G401.6 (cell line): ENCODE measurements at regions not wholly inside any gene's neighbourhood (a gene's known extent, or its start where the extent isn't known, plus 50 kb on each side); places are given as distances from the start of the nearest gene placed in this dataset.

Experiments
- FAIRE-seq: peaks from 2 replicates; lab custom pipeline; 2012; peaks lifted over from hg19 to GRCh38; lab: Jason Lieb, UNC

DNA sequence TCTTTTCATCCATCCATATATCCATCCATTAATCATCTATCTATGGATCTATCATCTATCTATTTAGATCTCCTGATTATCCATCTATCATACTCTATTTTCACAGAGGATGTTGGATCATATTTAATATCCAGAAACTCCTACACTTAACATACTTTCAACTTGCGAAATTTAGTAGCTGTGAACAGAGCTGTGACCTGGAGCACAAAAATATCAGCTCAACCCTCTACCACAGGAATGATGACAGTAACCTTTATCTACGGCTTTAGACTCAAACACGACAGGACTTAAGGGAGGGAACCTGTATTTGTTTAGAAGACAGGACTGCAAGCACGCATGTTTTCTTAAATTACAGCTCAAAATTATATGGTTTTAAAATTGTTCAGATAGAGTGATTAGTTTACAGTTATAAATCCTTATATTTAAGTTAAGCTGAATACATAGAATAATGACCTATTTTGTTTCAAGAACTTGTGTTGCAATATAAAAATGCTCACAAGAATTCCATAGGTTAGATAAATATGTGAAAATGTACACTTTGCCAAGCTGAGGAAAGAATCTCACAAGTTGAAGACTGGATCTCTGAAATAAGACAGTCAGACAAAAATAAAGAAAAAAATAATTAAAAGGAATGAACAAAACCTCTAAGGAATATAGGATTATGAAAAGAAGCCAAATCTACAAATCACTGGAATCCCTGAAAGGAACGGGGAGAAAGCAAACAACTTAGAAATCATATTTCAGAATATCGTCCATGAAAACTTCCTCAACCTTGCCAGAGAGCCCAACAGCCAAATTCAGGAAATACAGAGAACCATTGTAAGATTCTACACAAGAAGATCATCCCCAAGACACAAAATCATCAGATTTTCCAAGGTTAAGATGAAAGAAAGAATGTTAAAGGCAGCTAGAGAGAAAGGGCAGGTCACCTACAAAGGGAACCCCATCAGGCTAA, 142.0 kb downstream of the COL6A3 start:
- no peak for FAIRE-seq
